Ovary (tissue), 3 donors: ENCODE measurements at regions not wholly inside any gene's neighbourhood (a gene's known extent, or its start where the extent isn't known, plus 50 kb on each side); places are given as distances from the start of the nearest gene placed in this dataset.

Experiments
- CTCF ChIP-seq, 3 donors: fragments of 450-650 bp in 2 of 3; fragments of 200-600 bp in 1 of 3; IDR thresholded peaks; one replicate each; pipeline versions ENCODE4 v1.5.1 to v1.8.0; 2016 to 2022; ENCODE audit warnings: antibody characterized with exemption in 3 of 3, mild to moderate bottlenecking in 1 of 3
- POLR2A ChIP-seq: fragments of 450-650 bp; IDR thresholded peaks from one replicate; pipeline ENCODE4 v1.6.1; 2017; ENCODE audit warnings: antibody characterized with exemption, mild to moderate bottlenecking, moderate library complexity
- donor health status: DM: no; HTN: no; CAD: no.

- TF ChIP-seq POLR2A (no peak), CTCF (IDR thresholded peaks at IDR 0.05) (no peak)
Measured at GRCh38 chr3:61407397-61407796, 154.0 kb upstream of the PTPRG start.
